ENCODE measurements at regions not wholly inside any gene's neighbourhood (a gene's known extent, or its start where the extent isn't known, plus 50 kb on each side); places are given as distances from the start of the nearest gene placed in this dataset.
A peak's percentile ranks its signal among the peaks of the same experiment; 100 is the strongest.

DNA sequence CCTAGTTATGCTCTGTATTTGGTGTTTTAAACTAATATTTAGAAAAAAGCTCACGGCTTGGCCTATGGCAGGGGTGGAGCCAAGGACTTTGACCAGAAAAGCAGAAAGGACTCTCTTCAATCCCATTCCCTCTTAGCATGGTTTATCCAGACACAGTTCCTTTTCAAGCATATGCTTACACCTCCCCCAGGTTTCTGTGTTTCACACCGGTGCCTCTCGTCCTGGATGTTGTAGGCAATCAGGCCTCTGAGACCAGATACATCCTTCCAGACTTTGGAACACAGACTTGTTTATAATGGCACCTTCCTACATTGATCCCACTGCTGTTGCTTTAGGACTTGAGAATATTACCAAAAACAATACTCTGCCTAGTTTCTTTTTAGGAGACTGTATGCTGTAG is 440.5 kb upstream of the ARPP21 start:
- H3K36me3 ChIP-seq (ENCODE audit: insufficient read depth, low read length), result no peaks in the 10 kb centered on the region
- H3K9me3 Mint-ChIP-seq, result peaks cover 0 to 19% (median 3%) of the 10 kb centered on the region in 8 donors
- intact Hi-C loops (cut with micrococcal nuclease), result no loop called here
- H3K27me3 Mint-ChIP-seq, result no peaks in the 10 kb centered on the region
- H3K9me3 ChIP-seq (ENCODE audit: control insufficient read depth in 1 of 2, low read length in 2 of 2), result no peaks in the 10 kb centered on the region
- CTCF ChIA-PET (ENCODE audit: partially characterized antibody), result no interaction called here
- no peak overlapping the region for H3K4me3 ChIP-seq (ENCODE audit: low read length in 2 of 2)
- no peaks in the 10 kb centered on the region for H3K4me1 Mint-ChIP-seq
- DNase-seq, result no peak
- POLR2A ChIA-PET (ENCODE audit: partially characterized antibody), result no interaction called here
- H3K27ac ChIP-seq (ENCODE audit: low read depth, low read length), result no peak overlapping the region
- no peaks in the 10 kb centered on the region for H3K27me3 ChIP-seq (ENCODE audit: insufficient read depth, low read length)
- no peaks in the 10 kb centered on the region for H3K36me3 Mint-ChIP-seq
- no peak overlapping the region for H3K27ac Mint-ChIP-seq
- no peaks in the 10 kb centered on the region for H3K4me1 ChIP-seq (ENCODE audit: insufficient read depth, low read length)
- no peak overlapping the region for H3K4me3 Mint-ChIP-seq

DNA sequence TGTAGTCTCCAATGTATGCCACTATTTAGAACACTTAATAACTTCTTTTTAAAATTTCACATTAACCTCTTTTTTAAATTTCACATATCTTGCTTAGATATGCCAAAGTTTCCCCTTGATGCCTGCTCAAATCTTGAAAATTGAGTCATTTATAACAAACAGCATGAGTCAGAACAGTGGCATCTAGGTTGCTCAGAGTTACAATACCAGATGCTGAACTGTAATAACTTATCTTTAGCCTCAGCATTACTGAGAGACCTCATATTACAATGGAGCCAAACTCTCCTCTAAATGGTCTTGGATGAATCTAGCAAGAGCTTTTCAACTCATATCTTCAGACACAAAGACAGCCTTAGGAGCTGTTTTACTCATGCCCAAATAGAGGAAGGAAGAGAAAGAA is 439.3 kb upstream of the ARPP21 start:
- intact Hi-C loops (cut with micrococcal nuclease), result no loop called here
- Mint-ChIP-seq H3K9me3 (peaks cover 0 to 22% (median 3%) of the 10 kb centered on the region in 8 donors), H3K4me3 (no peak overlapping the region), H3K27ac (no peak overlapping the region), H3K27me3 (no peaks in the 10 kb centered on the region), H3K36me3 (no peaks in the 10 kb centered on the region), H3K4me1 (no peaks in the 10 kb centered on the region)
- no peak overlapping the region for H3K4me3 ChIP-seq (ENCODE audit: low read length in 2 of 2)
- ChIA-PET POLR2A (ENCODE audit: partially characterized antibody) (no interaction called here), CTCF (ENCODE audit: partially characterized antibody) (no interaction called here)
- no peaks in the 10 kb centered on the region for H3K9me3 ChIP-seq (ENCODE audit: control insufficient read depth in 1 of 2, low read length in 2 of 2)
- no peaks in the 10 kb centered on the region for H3K36me3 ChIP-seq (ENCODE audit: insufficient read depth, low read length)
- H3K4me1 ChIP-seq (ENCODE audit: insufficient read depth, low read length), result no peaks in the 10 kb centered on the region
- no peak for DNase-seq
- no peak overlapping the region for H3K27ac ChIP-seq (ENCODE audit: low read depth, low read length)
- no peaks in the 10 kb centered on the region for H3K27me3 ChIP-seq (ENCODE audit: insufficient read depth, low read length)

DNA sequence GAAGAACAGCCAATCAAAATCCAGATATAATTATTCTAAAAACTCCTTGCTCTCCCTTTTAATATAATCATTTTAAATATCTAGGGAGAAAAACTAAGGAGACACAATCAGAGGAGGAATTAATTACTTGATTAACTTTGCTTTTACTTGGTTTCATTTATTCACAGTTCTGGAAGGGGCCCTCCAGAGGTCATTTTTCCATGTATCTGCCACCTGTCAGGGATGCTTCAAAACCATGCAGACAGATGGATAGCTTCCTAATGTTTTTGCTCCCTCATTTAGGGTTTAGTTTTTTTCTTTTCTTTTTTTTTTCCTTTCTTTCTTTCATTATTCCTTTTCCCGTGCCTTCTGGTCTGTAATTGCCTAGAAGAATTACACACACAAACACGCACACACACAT is 438.1 kb upstream of the ARPP21 start:
- Mint-ChIP-seq H3K27ac (no peak overlapping the region), H3K27me3 (no peaks in the 10 kb centered on the region), H3K36me3 (no peaks in the 10 kb centered on the region), H3K4me3 (no peak overlapping the region), H3K4me1 (no peaks in the 10 kb centered on the region), H3K9me3 (peaks cover 0 to 22% (median 5%) of the 10 kb centered on the region in 8 donors)
- H3K4me3 ChIP-seq (ENCODE audit: low read length in 2 of 2), result no peak overlapping the region
- H3K27ac ChIP-seq (ENCODE audit: low read depth, low read length), result no peak overlapping the region
- CTCF ChIA-PET (ENCODE audit: partially characterized antibody), result no interaction called here
- no peak for DNase-seq
- intact Hi-C loops (cut with micrococcal nuclease), result no loop called here
- no peaks in the 10 kb centered on the region for H3K4me1 ChIP-seq (ENCODE audit: insufficient read depth, low read length)
- no peaks in the 10 kb centered on the region for H3K9me3 ChIP-seq (ENCODE audit: control insufficient read depth in 1 of 2, low read length in 2 of 2)
- no peaks in the 10 kb centered on the region for H3K36me3 ChIP-seq (ENCODE audit: insufficient read depth, low read length)
- H3K27me3 ChIP-seq (ENCODE audit: insufficient read depth, low read length), result no peaks in the 10 kb centered on the region
- POLR2A ChIA-PET (ENCODE audit: partially characterized antibody), result no interaction called here

DNA sequence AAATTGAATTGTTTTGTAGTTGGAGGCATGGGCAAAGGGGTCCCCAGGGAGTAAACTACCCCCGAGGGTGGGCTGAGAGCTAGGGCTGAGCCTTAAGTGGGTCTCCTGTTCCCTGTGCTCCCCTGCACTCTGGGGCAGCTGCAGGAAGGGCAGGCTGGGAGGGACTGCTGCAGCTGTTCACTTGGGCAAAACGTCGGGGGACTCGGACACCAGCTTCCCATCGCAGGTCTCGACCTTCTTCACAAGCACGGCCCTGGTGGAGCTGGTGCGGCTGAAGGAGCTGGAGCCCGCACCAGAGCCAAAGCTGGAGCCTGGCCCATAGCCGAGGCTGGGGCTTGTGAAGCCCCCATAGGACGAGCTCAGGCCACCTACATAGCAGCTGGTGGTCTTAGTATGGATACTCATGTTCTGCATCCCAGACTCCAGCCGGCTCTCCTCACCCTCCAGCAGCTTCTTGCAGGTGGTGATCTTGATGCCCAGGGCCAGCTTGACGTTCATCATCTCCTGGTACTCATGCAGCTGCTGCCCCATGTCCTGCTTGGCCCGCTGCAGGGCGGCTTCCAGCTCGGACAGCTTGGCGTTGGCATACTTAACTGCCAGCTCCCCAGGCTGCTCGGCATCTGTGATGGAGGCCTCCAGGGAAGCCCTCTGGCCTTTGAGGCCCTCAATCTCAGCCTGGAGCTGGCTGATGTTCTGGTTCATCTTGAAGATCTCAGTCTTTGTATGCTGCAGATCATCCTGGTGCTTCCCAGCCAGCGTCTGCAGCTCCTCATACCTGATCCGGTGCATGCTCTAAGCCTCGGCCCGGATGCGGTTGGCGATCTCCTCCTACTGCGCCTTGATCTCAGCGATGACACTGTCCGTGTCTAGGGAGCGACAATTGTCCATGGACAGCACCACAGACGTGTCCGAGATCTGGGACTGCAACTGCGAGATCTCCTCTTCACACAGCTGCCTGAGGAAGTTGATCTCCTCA is 423.5 kb upstream of the ARPP21 start:
- Mint-ChIP-seq H3K4me1 (no peaks in the 10 kb centered on the region), H3K9me3 (peaks cover 0 to 21% (median 8%) of the 10 kb centered on the region in 8 donors), H3K4me3 (no peak overlapping the region), H3K27ac (no peak overlapping the region), H3K36me3 (no peaks in the 10 kb centered on the region), H3K27me3 (no peaks in the 10 kb centered on the region)
- CTCF ChIA-PET (ENCODE audit: partially characterized antibody), result no interaction called here
- Histone ChIP-seq H3K9me3 (ENCODE audit: control insufficient read depth in 1 of 2, low read length in 2 of 2) (peaks cover 0 to 9% of the 10 kb centered on the region in 2 donors), H3K27me3 (ENCODE audit: insufficient read depth, low read length) (no peaks in the 10 kb centered on the region), H3K36me3 (ENCODE audit: insufficient read depth, low read length) (no peaks in the 10 kb centered on the region), H3K4me1 (ENCODE audit: insufficient read depth, low read length) (no peaks in the 10 kb centered on the region), H3K4me3 (ENCODE audit: low read length in 2 of 2) (no peak overlapping the region), H3K27ac (ENCODE audit: low read depth, low read length) (no peak overlapping the region)
- intact Hi-C loops (cut with micrococcal nuclease), result no loop called here
- peak in 1 of 5 donors; percentile 17 for DNase-seq
- POLR2A ChIA-PET (ENCODE audit: partially characterized antibody), result no interaction called here

DNA sequence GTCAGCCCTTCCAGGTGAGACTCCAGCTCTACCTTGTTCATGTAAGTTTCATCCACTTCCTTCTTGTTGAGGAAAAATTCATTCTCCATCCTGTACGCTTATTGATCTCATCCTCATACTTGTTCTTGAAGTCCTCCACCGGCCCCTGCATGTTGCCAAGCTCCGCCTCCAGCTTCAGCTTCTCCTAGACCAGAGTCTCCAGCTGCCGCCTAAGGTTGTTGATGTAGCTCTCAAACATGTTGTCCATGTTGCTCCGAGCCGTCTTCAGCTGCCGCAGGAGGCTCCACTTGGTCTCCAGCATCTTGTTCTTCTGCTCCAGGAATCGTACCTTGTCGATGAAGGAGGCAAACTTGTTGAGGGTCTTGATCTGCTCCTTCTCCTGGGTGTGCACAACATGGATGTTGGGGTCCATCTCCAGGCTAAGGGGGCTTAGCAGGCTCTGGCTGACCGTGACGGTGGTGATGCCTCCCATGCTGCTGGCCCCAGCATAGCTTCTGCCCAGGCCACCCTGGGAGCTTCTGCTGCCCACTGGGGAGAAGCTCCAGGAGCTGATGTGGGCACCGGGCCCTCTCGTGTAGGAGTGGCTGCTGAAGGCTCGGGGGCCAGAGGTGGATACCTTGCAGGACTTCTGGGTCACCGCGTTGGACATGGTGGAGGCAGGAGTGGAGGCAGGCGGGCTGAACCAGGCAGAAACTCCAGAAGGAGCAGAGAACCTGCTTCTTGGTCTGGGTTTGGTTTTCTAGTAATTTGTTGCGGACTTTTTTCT is 422.6 kb upstream of the ARPP21 start:
- peaks cover 0 to 9% of the 10 kb centered on the region in 2 donors for H3K9me3 ChIP-seq (ENCODE audit: control insufficient read depth in 1 of 2, low read length in 2 of 2)
- DNase-seq, result peak in 1 of 5 donors; percentile 32
- no peaks in the 10 kb centered on the region for H3K27me3 ChIP-seq (ENCODE audit: insufficient read depth, low read length)
- no peaks in the 10 kb centered on the region for H3K27me3 Mint-ChIP-seq
- H3K36me3 Mint-ChIP-seq, result no peaks in the 10 kb centered on the region
- H3K4me3 Mint-ChIP-seq, result no peak overlapping the region
- no peaks in the 10 kb centered on the region for H3K4me1 Mint-ChIP-seq
- ChIA-PET POLR2A (ENCODE audit: partially characterized antibody) (no interaction called here), CTCF (ENCODE audit: partially characterized antibody) (no interaction called here)
- H3K36me3 ChIP-seq (ENCODE audit: insufficient read depth, low read length), result no peaks in the 10 kb centered on the region
- H3K27ac ChIP-seq (ENCODE audit: low read depth, low read length), result no peak overlapping the region
- H3K9me3 Mint-ChIP-seq, result peaks cover 0 to 21% (median 9%) of the 10 kb centered on the region in 8 donors
- H3K4me1 ChIP-seq (ENCODE audit: insufficient read depth, low read length), result no peaks in the 10 kb centered on the region
- H3K4me3 ChIP-seq (ENCODE audit: low read length in 2 of 2), result no peak overlapping the region
- intact Hi-C loops (cut with micrococcal nuclease), result no loop called here
- H3K27ac Mint-ChIP-seq, result no peak overlapping the region

DNA sequence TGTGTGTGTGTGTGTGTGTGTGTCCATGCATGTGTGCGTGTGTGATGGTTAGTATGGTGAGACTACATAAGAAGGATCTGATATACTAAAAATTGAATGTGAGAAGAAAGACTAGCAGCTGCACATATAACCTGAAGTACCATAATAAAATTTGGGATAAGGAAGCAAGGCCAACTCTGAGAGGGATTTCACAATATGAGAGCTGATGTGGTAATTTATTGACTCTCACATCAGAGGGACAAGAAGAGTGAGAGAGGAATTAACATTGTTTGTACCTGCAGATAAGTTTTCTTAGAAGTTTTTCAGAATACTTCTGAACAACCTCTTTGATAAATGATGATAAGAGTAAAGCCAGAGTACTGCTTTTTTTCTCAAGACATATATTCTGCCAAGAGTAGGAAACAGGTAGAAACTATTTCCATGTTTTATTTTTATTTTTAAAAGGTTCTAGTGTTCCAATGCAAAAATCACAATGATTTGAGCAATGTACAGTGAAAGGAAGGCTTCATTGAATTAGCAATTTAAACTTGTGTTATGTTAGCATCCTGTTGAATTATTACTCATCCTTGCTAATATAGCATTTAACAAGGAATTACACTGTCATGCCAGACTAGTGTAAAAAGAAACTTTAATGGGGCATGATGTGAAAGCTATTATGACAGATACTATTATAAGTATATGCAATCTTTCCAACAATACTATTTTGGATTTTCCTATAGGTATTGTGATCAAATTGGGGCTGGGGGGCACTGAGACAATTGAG is 415.5 kb upstream of the ARPP21 start:
- POLR2A ChIA-PET (ENCODE audit: partially characterized antibody), result no interaction called here
- H3K27ac ChIP-seq (ENCODE audit: low read depth, low read length), result no peak overlapping the region
- Mint-ChIP-seq H3K27ac (no peak overlapping the region), H3K27me3 (no peaks in the 10 kb centered on the region), H3K4me1 (no peaks in the 10 kb centered on the region), H3K36me3 (no peaks in the 10 kb centered on the region), H3K9me3 (peaks cover 0 to 14% (median 5%) of the 10 kb centered on the region in 8 donors), H3K4me3 (no peak overlapping the region)
- H3K9me3 ChIP-seq (ENCODE audit: control insufficient read depth in 1 of 2, low read length in 2 of 2), result no peaks in the 10 kb centered on the region
- no peaks in the 10 kb centered on the region for H3K36me3 ChIP-seq (ENCODE audit: insufficient read depth, low read length)
- CTCF ChIA-PET (ENCODE audit: partially characterized antibody), result no interaction called here
- H3K27me3 ChIP-seq (ENCODE audit: insufficient read depth, low read length), result no peaks in the 10 kb centered on the region
- H3K4me1 ChIP-seq (ENCODE audit: insufficient read depth, low read length), result no peaks in the 10 kb centered on the region
- H3K4me3 ChIP-seq (ENCODE audit: low read length in 2 of 2), result no peak overlapping the region
- no peak for DNase-seq
- intact Hi-C loops (cut with micrococcal nuclease), result no loop called here
